GM12878 (cell line): ENCODE measurements at regions not wholly inside any gene's neighbourhood (a gene's known extent, or its start where the extent isn't known, plus 50 kb on each side); places are given as distances from the start of the nearest gene placed in this dataset.

Source experiments
- EGR1 ChIP-seq, 2 experiments: IDR thresholded peaks; 1 replicate in 1 of 2; 2 replicates in 1 of 2; pipeline ENCODE4 v1.6.1; 2011 to 2012; ENCODE audit warnings: low read depth in 2 of 2, low read length in 2 of 2, borderline replicate concordance in 1 of 2, mild to moderate bottlenecking in 1 of 2, moderate library complexity in 1 of 2
- POLR2AphosphoS5 ChIP-seq: IDR thresholded peaks from 2 replicates; pipeline ENCODE4 v1.6.1; 2011; ENCODE audit warnings: mild to moderate bottlenecking, low read length, inconsistent platforms

GRCh38 chr3:5305684-5305989, 118.1 kb downstream of the EDEM1 start:
- TF ChIP-seq EGR1 (IDR thresholded peaks at IDR 0.05; ENCODE audit: borderline replicate concordance in 1 of 2, low read depth in 2 of 2, low read length in 2 of 2) = no peak
- TF ChIP-seq POLR2AphosphoS5 = no peak
